HG03520 (cell line): ENCODE measurements at regions not wholly inside any gene's neighbourhood (a gene's known extent, or its start where the extent isn't known, plus 50 kb on each side); places are given as distances from the start of the nearest gene placed in this dataset.
"Not testable (repeated sequence)": the region's sequence is repeated elsewhere in the genome, so short reads cannot be mapped to it uniquely, and the experiment has no call there.

Experiments used
- ATAC-seq: cut with Tn5 transposase; IDR thresholded peaks from one replicate; pipeline ENCODE4 v1.9.1; 2021; ENCODE audit warnings: mild to moderate bottlenecking, moderate library complexity; ENCODE audit not compliant: unreplicated experiment

DNA sequence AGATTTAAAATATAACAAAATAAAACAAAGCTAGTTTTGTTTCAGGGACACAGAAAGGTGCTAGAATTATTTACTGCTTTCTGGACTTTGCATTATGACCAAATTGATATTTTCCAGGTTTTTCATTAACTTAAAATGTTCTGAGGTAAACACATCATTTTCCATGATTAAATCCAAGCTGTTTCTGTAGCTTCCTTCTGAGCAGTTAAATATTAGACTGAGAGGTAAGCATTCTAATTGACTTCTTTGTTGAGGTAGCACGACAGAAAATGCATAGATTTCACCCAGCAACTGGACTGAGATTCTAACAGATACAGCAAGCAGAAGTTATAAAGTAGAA lies 98.3 kb downstream of the BMP4 start:
- no peak for ATAC-seq

DNA sequence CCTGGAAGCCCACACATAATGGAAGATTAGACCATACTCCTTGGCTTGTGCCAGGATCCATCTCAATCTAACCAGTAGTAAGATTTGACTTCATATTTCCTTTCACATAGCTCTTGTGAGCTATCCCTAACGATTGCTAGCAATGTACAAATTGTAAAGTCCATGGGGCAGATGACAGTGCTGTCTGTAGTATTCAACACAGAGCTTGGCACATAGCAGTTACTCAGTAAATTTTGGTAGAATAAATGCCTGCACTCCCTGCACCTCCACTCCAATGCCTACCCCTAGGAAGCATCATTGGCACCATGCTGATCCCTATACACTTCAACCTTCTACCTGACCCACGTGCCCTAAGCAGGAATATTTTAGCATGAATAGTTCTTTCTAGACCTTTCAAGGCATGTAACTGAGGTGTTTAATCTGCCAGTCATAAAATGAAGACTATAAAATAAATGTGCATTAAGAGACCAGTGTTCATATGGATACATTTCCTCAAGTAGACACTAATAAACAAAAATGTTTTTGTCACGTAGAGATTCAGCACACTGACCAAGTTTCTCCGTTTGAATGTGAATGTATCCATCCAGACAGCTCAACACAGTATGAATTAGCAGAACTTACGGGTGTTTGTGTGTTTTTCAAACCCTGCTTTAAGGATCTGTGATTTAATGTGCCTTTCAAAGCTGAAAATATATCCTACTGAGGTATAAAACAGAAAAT lies 98.8 kb downstream of the BMP4 start:
- no peak for ATAC-seq

DNA sequence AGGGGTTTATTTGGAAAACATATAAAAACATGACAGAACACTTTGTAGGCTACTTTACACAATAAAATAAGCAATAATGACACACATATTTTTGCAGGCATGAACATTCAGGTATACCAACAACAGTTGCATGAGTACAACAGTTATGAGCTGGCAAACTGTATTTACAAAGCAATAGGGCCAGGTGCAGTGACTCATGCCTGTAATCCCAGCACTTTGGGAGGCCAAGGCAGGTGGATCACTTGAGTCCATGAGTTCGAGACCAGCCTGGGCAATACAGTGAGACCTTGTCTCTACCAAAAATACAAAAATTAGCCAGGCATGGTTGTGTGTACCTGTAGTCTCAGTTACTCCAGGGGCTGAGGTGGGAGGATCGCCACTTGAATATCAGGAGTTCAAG lies 101.1 kb downstream of the BMP4 start:
- ATAC-seq = no peak

DNA sequence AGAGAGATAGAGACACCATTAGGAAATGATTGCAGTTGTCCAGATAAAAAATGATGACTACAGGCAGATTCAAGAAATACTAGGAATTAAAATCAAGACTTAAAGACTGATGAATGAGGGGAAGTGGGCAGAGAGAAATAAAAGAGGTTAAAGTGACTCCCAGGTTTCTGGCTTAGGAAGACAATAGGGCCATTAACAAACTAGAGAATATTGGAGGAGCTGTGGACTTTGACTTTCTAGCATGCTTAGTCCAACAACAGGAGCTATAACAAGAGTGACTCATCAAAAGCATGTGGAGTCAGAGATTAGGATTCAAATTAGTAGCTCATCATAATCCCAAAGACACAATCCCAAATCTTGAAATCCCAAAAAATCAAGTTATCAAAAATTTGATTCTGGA lies 101.5 kb downstream of the BMP4 start:
- ATAC-seq = no peak

DNA sequence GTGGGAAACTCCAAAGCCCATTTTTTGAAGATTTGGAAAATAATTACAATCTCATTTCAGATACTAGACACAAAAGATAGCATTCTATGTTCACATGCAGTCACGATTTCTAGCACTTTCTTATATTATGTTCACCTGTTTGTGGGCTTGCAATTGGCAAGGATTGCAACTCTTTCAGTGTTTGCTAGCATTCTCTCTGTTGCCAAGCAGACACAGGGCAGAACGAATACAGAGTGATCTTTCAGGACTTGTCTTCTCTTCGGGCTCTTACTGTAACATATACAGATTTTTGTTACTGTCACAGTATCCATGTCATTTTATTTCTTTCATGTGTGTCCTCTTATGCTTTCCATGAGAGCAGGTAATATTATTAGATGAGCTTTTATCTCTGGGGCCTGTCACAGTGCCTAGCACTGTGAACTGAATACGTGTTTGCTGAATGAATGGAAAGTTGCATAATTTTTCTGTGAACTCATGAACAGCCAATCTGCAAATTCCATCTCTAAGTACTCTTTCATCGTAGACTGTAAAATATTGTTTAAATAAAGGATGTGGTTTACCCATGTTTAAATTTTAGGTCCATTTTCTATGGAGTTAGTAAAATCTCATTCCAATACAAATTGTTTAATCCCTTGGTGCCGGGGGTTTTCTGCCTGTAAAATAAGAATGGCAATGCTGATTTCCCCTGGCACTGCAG lies 105.1 kb downstream of the BMP4 start:
- no peak for ATAC-seq

DNA sequence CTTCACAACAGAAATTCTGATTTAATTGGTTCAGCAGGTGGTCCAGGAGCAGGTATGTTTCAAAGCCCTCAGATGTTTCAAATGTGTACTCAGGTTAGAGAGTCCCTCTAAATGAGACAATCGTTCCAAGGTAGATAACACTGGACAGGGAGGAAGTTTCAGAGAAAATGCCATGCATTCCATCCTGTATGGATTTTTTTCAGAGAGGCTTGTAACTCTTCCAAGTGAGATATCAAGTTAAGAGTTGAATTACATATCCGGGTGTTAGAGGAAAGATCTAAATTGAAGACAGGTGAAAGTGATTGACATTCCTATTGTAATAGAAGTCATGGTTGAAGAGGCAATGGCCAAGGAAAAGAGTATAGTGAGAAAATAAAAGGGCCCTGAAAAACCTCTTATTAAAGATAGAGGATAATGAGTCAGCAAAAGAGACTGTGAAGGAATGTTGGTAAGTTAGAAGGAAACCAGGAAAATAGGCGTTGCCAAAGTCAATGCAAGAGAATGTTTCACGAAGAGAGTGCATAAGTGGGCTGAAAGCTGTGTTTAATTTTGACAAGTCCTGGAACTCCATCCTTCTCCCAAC lies 105.8 kb downstream of the BMP4 start:
- ATAC-seq = no peak

DNA sequence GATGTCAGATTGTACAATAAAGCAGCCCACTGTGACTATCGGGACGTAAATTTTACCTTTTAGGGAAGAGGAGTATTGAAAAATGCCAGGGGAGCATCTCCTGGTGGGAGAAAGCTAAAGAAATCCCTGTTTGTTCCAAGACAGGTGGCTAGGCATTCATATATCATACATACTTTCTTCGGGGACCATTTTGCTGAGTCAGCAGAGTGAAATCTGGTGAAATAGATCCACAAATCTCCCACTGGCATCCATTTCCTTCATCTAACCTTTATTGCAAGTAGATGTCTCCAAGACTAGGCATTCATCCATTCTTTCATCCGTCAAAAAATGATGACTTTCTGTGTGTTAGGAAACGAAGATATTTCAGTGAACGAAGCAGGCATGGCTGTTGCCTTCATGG lies 107.1 kb downstream of the BMP4 start:
- no peak for ATAC-seq

DNA sequence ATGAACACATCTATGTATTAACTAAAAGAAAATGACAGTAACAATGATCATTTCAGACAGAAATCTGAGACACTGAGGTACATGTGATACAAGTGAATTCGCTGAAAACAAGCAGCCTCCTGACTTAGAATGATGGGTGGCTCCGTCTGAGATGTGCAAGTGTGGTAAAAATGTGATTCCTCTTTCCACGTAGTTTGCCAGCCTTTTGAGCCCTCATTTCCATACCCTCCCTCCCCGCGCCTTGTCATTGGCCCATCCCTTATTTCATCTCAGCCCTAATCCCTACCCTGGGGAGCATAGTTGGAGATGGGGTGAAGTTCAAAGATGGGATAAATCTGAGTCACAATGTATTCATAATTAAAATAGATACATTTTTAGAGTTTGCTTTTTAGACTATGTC lies 107.8 kb downstream of the BMP4 start:
- ATAC-seq = no peak

DNA sequence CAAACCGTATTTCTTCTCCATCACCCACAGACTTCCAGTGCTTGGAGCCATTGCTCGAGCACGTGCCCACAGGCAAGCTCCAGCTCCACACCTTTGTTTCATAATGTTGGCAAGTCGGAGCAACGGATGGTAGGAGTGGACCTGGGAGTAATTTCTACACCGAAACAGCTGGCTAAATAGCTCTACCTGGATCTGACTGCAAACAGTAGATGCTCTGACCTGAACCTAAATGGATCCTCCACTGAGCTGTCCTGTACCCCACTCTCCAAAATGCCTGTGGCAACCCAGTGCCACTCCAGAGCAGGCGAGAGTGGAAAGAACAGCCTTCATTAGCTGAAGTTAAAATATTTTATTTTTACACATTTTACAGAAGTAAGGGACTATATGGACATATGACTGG lies 108.7 kb downstream of the BMP4 start:
- no peak for ATAC-seq

DNA sequence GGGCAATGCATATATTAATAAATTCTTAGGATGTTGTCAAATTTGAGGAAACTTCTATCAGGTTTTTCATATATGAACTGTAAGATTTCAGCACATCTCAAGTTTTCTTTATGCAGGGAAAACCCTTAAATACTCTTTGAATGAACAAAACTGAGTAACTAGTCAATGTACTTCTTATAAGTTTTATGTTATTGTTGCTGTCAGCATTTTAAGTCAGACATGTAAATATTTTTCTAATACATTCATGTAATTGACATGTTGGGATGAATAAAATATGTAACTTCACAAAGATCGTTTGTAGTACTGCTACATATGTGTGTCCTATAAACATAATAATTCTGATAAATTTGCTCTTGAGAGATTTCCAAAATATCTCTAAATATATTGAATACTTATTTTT lies 109.6 kb downstream of the BMP4 start:
- no peak for ATAC-seq

DNA sequence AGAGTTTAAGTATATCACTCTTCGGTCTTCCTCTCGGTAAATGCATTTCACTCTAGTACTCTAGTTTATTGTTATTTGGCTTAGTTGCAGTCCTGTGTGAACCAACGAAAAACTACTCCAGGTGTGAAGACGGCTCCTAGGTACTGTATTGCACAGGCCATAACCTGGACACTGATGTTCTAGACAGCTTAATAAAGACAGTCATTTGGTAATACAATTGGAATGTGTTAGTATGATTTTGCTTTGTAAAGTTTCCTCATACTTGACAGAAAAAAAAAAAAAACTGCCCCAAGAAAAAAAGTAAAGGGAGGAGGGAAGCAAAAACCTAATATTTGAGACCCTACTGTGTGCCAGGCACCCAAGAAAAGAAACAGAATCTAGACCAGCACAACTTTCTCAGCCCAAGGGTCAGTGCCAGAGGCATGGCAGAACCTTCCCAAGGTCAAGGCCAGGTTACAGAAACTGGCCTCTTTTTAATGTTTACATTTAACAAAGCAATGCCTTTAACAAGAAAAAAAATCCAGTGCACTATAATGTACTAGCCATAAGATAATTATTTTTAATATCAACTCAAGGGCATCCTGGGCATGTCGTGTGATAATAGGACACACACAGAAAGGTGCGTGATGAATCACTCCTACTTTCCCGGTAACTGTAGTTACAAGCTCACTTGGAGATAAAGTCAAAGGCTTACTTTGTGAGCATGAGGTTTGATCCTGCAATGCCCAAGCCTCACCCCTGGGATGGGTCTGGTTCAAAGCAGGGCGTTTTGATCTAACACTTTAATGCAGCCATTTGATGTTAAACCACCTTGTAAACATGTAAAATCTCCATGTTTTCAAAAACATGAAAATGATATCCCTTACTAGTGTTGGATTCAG lies 110.6 kb downstream of the BMP4 start:
- no peak for ATAC-seq

DNA sequence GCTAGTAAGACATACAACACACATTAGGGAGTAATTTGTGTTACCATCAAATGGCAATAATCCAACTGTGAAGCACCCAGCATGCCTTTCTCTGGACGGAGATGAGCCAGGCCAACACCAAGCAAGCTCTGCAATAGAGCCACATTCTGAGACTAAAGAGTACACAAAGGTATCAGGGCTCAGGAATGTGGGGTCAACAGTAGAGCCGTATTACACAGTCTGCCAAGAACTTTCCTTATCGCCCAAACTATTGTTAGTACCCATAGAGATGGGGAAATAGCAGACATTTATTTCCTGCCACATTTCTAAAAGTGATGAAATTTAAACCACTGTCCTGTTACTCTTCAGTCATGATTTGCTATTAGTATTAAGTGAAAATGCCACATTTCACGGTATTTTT lies 113.7 kb downstream of the BMP4 start:
- no peak for ATAC-seq

DNA sequence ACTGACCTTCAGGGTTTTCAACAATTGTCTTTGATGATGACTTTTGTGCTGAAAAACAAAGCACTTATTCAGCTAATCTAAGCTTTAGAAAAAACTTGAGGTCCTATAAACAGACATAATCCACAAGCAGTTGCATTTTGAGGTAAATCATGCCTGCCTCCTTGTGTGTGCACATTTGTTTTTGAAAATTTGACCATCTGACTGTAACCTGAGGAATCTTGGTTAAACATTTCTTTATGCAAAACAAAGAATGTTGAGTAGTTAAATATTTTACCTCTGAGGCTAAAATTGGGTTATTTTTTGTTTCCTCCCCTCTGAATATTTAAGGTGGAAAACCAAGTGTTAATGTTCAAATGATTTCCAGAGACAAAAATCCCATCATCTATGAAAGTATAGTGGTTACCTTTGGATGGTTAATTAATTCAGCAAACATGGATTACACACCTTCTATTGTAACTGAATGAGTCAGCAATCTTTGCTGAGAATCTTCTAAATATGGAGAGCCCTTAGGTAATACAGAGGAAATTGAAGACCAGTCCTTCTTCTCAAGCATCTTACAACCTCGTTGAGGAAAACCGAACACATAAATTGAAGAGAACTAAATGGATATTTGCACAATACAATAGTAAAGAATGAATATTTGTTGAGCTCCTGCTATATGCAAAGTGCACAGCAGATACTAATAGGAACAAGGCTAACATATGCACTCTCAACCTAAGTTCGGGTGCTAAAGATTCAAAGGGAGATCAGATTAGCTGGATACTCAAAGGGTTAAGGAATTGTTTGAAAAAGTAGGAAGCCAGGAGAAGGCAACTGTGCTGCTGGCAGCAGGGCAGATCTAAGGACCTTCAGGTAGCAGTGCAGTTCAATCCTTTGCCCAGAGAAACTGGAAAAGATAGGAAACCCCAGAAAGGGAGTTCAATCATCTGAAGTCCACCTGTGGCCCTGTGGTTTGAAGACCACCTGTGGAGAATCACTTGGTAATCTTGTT lies 115.2 kb downstream of the BMP4 start:
- ATAC-seq = no peak

DNA sequence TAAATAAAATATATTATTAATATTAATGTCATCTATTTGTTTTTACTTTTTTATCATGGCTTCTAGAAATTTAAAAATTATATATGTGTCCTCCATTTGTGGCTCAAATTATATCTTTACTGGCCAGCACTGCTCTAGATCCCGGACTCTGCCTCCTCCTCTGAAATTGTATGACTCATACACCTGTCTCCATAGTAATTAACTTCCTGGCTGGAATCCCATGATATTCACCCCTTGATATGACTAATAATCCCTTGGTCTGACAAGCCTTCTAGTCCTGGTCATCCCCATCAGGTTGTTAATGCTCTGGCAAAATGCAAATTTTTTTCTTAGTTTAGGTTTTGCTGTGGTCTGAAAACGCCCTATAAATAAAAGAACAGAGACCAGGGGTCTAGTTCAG lies 116.2 kb downstream of the BMP4 start:
- ATAC-seq = no peak

DNA sequence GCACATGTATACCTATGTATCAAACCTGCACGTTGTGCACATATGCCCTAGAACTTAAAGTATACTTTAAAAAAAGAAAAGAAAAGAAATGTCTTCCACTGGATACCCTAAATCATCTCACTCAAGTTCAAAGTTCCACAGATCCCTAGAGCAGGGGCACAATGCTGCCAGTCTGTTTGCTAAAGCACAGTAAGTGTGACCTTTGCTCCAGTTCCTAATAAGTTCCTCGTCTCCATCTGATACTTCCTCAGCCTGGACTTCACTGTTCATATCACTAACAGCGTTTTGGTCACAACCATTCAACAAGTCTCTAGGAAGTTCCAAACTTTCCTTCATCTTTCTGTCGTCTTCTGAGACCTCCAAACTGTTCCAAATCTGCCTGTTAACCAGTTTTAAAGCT lies 118.3 kb downstream of the BMP4 start:
- no peak for ATAC-seq

DNA sequence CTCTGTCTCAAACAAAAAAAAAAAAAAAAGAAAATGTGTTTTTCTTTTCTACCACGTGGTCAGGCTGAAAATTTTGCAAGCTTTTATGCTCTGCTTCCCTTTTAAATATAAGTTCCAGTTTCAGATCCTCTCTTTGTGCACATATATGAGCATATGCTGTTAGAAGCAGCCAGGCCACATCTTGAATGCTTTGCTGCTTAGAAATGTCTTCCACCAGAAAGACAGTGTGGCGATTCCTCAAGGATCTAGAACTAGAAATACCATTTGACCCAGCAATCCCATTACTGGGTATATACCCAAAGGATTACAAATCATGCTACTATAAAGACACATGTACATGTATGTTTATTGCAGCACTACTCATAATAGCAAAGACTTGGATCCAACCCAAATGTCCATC lies 119.0 kb downstream of the BMP4 start:
- ATAC-seq = not testable (repeated sequence)

DNA sequence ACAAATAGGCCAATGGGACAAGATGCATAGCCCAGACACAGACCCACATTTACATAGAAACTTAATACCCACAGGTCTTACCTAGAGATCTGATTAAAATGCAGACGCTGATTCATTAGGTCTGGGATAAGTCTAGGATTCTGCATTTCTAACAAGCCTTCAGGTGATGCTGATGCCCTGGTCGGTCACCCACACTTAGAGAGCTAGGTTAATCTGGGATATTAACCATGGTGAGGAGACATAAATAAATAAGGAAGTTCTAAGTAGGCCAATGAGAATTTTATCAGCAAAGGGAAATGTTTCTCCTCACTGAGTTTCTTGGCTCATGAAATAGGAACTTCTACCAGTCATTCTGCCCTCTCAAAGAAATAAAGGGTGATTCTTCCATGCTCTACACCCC lies 120.1 kb downstream of the BMP4 start:
- no peak for ATAC-seq

DNA sequence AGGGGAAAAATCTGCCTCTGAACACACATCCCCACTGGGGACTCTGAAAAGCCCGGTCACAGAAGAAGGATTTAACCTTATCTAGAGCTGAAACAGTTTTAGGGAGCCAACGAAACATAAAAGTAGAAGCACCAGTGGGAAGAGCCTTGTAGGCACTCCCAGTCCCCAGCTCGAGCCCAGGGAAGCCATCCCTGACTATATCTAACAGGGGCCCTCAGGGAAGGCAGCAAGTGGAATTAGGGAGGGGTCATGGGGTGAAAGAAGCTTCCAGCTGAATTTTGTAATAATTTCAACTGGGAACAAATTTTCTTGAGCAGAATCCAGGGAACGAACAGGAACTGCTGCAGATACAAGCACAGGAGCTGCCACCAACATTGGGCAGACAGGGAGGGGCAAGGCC lies 127.8 kb downstream of the BMP4 start:
- no peak for ATAC-seq

DNA sequence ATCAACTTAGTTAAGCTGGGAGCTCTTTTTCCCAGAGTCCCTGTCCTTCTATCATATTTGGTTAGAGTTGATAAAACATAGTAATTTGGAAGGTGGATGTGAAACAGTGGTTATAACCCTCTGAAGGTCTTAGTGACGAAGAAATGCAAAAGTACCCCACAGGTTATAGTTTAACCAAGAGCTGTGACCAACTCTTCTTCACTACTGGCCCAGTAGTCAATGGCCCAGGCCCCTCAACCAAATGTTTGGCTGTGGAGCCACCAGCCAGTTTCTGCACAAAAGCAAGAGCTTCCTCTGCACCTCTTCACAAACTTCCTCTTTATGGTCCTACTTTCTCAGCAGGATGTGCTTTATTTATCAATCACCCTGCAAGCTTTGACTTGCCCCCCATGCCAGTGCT lies 132.6 kb downstream of the BMP4 start:
- ATAC-seq = no peak

DNA sequence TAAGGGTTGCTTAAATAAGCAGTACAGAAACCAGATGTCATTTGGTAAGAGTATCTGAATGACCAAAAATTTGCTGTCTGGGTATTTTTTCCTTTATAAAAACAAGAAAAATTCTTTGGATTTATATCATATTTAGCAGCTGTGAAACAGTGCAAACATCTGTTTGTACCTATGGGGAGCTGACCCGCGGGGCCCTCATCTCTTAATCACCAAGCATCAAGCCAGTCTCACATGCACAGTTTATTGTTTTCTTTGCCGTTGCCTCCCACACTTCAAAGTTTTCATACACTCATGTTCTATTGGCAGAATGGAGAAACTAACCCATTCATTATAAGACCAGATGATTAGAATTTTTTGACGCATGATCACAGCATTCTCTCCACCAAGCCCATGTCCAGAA lies 142.2 kb downstream of the BMP4 start:
- ATAC-seq = no peak
